HuH-7 (cell line): ENCODE measurements at regions not wholly inside any gene's neighbourhood (a gene's known extent, or its start where the extent isn't known, plus 50 kb on each side); places are given as distances from the start of the nearest gene placed in this dataset.
"Not testable (repeated sequence)": the region's sequence is repeated elsewhere in the genome, so short reads cannot be mapped to it uniquely, and the experiment has no call there.

Experiments
- DNase-seq: peaks from one replicate; pipeline ENCODE4 v3.0.0; 2011; ENCODE audit warnings: low spot score

DNA sequence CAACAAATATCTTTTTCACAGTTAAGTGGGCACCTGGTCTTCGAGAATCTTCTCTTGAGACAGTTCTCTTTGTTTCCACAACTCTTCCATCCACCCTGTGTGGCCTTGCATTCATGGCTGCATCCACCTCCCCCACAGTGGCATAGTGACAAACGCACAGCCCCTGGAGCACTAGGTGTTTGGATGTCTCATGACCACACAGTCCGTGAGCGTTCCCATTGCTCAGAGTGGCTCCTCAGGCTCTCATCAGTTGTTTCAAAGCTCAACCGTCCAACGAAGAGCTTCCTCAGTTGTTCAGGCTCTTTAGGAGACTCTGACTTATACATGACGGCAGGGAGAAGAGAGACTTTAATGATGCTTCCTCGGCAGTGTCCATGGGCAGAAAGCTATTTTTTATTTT lies 191.6 kb downstream of the CDRT15L2 start:
- no peak for DNase-seq

DNA sequence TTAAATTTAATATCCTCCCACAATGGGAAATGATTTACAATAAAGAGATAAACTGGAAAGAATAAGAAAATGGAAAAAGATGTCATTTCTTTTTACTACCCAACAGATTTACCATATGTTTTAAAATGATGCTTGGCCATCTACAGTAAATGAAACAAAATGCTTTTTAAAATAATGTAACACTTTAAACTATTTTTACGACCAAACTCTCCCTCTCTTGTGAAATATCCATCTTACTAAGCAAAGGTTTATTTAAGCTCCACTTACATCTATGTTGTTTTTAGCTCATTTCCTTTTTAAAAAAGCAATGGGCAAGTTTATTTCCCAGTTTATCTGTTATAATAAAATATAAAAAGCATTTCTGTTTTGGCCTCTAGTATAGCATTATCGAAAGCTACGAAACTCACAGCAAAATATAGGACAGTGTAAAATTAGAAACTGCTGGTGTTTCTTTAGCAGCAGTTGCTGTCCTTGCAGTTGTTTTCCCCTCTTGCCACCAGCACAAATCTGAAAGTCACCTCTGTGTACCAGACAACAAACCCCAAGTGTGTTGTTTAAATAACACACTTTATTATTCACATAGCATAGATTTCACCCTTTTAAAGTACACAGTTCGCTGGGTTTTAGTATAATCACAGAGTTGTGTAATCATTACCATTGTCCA lies 195.1 kb downstream of the CDRT15L2 start:
- no peak for DNase-seq

DNA sequence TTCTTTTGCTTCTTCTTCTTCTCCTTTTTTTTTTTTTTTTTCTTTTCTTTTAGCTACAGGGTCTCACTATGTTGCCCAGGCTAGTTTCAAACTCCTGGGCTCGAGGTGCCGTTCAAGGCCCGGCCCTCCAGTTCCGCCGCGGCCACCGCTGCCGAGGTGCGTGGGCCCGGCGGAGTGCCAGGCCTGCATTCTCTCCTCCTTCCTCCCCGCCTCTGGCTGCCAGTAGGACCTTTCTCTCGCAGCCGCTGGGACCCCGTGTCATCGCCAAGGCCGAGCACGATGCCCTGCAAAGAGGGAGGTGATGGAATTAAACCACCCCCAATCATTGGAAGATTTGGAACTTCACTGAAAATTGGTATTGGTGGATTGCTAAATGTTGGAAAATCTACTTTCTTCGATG lies 195.8 kb downstream of the CDRT15L2 start:
- DNase-seq, result no peak

DNA sequence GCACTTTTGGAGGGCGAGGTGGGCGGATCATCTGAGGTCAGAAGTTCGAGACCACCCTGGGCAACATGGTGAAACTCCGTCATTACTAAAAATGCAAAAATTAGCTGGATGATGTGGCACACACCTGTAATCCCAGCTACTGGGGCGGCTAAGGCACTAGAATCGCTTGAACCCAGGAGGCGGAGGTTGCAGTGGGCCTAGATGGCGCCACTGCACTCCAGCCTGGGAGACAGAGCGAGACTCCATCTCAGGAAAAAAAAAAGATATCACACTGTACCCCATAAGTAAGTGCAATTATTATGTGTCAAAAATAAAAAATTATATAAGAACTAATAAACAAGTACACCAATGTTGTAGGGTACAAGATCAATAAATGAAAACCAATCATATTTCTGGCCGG lies 200.0 kb downstream of the CDRT15L2 start:
- DNase-seq, result no peak

DNA sequence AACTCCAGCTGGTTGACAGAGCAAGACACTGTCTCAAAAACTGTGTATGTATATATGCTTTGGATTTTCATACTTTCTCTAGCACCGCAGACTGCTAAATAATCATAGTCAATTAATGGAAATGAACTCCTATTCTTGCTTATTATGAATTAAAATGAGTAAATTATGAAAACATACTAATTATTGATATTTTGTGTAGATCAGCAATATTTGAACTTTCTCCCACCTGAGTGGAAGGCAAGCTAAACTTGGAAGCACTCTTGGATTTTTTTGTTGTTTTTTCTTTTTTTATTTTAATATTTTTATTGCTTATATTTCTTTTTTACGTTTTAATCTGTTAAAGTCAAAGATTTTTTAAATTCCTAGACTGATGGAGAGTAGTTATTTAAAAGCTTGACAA lies 201.7 kb downstream of the CDRT15L2 start:
- no peak for DNase-seq

DNA sequence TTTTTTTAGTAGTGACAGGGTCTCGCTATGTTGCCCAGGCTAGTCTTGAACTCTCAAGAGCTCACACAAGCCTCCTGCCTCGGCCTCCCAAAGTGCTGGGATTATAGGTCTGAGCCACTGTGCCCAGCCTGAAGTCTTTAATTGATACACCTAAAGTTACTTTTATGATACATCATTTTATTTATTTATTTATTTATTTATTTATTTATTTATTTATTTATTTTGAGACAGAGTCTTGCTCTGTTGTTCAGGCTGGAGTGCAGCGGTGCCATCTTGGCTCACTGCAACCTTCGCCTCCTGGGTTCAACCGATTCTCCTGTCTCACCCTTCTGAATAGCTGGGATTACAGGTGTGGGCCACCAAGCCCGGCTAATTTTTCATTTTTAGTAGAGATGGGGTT lies 202.3 kb downstream of the CDRT15L2 start:
- DNase-seq, result not testable (repeated sequence)

DNA sequence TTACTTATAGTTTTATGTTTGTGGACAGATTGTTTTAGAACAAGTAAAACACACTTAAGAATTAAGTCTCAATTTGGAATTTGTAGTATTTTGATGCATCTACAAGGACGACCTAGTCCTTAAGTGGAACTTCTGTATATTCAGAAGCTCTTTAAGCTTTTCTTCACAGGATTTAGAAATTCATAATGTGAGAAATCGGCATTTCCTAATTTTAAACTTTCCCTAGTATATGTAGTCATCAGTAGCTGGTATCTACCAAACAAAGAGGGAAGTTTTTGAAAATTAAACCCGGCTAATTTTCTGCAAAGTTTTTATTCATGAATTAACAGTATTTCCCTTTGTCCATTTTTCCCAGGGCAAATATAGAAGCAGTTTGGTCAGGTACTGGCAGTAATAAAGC lies 203.6 kb downstream of the CDRT15L2 start:
- DNase-seq, result no peak

DNA sequence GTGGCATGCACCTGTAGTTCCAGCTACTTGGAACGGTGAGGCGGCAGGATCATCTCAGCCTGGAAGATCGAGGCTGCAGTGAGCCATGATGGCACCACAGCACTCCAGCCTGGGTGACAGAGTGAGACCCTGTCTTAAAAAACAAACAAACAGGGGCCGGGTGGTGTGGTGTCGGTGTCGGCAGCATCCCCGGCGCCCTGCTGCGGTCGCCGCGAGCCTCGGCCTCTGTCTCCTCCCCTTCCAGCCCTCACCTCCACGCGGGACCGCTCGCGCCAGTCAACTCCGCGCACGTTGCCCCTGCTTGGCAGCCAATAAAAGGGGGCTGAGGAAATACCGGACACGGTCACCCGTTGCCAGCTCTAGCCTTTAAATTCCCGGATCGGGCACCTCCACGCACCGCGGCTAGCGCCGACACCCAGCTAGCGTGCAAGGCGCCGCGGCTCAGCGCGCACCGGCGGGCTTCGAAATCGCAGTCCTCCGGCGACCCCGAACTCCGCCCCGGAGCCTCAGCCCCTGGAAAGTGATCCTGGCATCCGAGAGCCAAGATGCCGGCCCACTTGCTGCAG lies 204.7 kb downstream of the CDRT15L2 start:
- DNase-seq, result no peak

DNA sequence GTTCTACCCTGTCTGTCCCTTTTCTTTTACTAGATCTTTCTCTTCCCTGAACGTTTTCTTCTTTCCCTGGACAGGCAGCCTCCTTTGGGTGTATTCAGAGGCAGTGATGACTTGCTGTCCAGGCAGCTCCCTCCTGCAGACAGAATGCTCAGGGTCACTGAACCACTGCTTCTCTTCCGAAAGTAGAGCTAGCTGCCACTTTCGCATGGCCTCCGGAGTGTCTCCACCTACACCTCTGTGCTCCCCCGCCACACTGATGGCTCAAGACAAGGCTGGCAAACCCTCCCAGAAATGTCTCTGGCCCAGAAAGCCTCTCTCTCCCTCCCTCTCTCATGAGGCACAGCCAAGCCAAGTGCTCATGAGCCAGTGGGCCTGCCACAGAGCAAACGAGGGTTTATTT lies 207.8 kb downstream of the CDRT15L2 start:
- no peak for DNase-seq

DNA sequence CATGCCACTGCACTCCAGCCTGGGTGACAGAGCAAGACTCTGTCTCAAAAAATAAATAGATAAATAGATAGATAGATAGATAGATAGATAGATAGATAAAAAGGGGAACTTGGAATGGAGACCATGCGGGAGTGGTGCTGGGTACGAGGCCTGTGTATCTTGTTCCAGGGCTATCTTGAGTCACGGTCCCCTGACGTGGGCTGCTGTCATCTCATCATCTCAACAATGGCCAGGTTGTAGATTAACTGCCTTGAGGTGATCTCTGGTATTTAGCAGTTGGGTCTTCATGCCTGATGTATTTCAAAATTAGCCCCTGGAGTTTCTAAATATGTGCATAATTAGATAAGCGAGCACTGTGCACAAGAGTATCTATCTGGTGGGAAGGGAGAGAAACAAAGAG lies 212.1 kb downstream of the CDRT15L2 start:
- no peak for DNase-seq

DNA sequence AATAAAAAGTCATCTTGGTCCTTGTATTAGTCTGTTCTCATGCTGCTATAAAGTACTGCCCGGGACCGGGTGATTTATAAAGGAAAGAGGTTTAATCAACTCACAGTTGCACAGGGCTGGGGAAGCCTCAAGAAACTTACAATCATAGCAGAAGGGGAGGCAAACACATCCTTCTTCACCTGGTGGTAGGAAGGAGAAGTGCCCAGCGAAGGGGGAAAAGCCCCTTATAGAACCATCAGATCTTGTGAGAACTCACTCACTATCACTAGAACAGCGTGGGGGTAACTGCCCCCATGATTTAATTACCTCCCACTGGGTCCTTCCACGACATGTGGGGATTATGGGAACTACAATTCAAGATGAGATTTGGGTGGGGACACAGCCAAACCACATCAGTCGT lies 215.0 kb downstream of the CDRT15L2 start:
- DNase-seq, result not testable (repeated sequence)

DNA sequence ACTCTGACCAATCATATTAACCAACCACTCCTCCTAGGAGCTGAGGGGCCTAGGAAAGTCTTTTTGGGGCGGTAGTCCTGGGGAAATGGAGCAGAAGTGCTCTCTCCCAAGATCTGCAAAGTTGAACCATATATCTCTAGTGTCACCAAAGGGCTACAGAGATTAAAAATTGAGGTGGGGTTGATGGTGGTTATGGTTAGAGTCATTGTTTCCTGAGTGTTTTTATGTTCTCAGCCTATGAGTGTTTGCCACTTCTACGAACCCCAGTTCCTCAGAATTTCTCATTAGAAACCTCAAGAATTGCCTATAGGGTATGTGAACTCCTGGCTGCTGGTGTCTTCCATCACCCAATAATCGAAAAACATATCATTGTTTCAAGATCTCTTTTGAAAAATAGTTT lies 217.8 kb downstream of the CDRT15L2 start:
- no peak for DNase-seq

DNA sequence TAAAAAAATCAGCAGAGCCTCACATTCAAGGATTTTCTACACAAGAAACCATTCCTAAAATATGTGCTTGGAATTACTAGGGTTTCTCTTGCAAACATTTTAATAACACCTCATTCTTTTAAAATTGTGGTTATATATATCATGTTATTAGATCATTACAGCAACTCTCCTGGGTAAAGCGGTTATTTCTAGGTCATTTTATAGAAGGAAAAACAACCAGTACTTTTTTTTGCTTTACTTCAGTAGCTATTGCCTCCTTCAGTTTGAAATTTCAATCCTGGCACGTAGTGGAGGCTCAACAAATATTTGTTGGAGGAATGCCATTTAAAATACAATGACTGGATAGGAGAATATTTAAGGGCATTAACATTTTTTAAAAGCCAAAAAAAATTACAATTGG lies 220.6 kb downstream of the CDRT15L2 start:
- no peak for DNase-seq

DNA sequence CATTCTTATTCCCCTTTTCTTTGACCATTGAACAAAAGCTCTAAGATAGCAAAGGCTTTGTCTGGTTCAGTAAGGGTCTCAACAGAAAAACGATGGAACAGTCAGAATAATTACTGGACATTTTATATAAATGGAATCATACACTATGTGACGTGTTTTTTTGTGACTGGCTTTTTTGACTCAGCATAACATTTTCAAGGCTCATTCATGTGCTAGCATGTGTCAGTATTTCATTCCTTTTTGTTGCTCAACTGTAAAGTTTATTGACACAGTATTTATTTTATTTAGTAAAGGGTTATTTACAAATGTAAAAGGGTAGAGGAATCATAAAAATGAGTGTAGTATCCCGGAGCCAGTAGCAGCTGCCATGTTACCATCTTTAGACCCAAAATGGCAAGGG lies 226.2 kb downstream of the CDRT15L2 start:
- no peak for DNase-seq

DNA sequence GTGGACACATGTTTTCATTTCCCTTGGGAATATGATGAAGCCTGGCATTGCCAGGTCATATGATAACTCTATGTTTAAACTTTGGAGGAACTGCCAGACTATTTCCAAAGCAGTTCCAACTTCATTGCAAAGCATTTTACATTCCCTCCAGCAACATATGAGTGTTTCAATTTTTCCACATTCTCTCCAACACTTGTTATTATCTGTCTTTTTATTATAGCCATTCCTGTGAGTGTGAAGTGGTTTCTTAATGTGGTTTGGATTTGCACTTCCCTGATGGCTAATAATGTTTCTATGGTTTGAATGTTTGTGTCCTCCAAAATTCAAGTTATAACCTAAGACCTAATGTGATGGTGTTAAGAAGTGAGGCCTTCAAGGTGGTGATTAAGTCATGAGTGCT lies 228.0 kb downstream of the CDRT15L2 start:
- not testable (repeated sequence) for DNase-seq

DNA sequence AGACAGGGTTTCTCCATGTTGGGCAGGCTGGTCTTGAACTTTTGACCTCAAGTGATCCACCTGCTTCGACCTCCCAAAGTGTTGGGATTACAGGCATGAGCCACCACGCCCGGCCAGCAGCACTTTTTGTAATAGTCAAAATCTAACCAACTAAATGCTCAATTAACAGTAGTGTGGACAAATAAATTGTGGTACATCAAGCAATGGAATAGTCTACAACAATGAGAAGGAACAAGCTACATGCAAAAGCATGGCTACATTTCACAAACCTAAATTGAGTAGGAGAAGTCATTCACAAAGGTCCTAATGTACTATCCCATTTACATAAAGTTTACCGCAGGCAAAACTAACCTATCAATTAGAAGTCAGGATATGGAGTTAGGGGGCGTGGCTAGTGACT lies 227.4 kb downstream of the USP22 start:
- not testable (repeated sequence) for DNase-seq

DNA sequence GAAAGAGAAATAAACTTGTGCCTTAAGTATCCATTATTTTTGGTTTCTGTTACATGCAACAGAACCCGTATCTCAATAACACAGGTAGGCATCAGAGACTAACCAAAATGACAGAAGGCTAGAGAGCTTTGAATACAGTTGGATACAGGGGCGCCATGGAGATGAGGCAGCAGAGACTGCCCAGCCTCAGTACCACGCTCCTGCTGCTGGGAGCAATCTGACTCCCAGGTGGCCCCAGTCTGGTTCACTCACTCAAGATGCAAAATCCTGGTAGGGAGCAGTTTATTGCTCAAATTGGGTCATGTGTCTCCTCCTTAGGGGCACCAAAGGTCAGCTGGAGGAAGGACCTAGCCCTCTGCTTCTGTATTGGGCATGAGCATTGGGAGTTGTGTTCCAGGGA lies 218.9 kb downstream of the USP22 start:
- DNase-seq, result no peak

DNA sequence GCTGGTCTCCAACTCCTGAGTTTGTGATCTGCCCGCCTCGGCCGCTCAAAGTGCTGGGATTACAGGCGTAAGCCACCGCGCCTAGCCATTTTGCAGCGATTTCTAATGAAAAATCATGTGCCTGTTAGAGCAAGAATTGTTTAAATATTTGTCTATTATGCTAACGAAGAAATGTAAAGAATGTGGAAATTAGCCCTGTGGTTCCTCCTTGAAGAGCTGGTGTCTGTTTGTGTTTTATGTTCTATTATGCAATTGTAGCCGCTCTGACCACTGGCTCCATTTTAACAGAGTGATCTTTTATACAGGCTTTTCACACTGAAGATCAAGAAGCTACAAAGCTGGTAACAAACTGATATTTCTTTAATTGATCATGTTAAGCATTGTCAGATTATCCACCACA lies 217.3 kb downstream of the USP22 start:
- no peak for DNase-seq

DNA sequence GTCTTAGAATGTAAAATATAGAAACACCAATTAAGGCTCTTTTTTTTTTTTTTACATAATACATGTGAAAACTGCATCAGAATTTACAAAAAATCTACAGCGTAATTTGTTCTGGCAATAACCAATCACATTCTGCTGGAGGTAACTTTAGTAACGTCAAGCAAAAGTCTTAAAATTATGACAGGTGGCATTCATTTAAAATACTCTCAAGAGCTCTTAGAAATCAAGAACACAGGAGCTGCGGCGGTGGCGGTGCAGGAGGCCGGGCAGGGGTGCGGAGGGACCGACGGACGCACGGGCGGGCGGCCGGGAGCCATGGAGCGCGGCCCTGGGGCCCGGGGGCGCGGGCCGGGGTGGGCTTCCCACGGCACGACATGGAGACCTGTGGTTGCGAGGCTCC lies 202.4 kb downstream of the USP22 start:
- not testable (repeated sequence) for DNase-seq

DNA sequence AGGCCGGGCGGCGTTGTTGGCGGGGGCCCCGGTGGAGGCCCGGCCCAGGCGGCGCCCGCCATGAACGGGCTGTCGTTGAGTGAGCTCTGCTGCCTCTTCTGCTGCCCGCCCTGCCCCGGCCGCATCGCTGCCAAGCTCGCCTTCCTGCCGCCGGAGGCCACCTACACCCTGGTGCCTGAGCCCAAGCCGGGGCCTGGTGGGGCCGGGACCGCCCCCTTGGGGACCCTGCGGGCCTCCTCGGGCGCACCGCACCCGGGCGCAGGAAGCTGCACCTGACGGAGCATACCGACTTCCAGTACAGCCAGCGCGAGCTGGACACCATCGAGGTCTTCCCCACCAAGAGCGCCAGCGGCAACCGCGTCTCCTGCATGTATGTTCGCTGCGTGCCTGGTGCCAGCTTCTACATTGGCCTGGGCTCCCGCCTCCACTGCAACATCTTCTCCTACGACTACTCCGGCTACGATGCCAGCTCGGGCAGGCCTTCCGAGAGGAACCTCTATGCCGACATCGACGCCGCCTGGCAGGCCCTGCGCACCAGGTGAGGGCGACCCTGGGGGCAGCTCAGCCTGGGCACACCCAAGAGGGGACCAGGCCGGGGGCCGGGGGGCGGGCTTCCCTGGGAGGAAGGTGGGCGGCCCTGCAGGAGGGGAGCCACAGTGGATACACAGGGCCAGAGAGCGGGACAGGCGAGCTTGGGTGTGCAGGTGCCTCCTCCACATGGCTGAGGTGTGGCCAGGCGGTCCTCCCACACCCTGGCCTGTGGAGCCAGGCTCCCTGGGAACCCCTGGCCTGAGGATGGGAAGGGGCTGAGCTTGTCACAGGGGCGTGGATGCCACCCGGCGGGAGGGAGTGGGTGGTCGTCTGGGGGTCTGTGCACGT lies 201.6 kb downstream of the USP22 start:
- not testable (repeated sequence) for DNase-seq

DNA sequence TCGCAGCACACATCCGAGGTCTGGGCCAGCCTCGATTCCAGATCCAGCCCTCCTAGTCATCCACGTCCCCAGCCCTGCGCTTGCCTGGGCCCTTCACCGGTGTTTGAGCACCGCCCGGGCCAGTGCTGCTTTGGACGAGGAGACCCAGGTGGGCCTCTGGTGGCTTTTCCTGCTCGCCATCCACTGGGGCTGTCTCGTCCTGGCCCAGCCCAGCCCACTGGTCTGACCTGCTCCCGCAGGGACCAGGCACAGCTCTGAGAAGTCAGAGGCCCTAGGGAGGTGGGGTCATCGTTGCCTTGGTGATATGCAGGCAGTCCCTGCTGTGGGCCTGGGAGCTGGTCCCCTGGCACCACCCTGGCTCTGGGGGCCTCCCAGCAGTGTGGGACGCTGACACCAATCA lies 200.8 kb downstream of the USP22 start:
- DNase-seq, result not testable (repeated sequence)

DNA sequence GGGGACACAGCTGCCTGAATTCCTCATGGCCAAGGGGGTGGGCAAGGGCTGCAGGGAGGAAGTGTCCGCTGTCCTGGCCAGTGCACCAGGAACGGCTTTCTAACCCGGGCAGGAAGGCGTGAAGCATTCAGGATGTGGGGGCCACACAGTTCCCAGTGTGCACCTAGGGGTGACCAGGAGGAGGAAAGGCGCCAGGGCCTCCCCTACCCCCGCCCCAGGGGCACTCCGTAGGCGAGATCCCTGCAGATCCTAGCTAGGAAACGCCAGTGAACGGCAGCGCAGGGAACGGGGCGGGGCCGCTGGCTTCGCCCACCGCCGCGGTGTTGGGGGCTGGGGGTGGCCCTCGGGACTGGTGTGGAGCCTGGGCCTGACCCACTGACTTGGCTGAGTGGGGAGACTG lies 199.6 kb downstream of the USP22 start:
- not testable (repeated sequence) for DNase-seq
